ENCODE measurements at regions not wholly inside any gene's neighbourhood (a gene's known extent, or its start where the extent isn't known, plus 50 kb on each side); places are given as distances from the start of the nearest gene placed in this dataset.

DNA sequence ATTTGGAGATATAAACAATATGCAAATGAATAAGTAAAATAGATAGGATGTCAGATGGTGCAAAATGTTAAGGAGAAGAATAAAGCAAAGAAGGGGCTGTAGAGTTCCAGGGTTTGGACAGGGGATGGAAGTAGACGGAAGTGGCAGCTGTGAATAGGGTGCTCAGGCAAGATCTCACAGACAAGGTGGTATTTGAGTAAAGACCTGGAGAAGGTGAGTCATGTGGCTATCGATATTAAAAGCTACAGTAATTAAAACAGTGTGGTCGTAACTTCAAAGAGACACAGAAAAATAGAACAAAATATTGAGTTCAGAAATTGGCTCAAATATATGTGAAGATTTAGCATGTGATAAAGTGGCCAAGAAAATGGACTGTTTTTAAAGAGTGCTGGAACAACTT is 61.3 kb upstream of the SLC38A2 start:
- TF ChIP-seq, protein P1, sequence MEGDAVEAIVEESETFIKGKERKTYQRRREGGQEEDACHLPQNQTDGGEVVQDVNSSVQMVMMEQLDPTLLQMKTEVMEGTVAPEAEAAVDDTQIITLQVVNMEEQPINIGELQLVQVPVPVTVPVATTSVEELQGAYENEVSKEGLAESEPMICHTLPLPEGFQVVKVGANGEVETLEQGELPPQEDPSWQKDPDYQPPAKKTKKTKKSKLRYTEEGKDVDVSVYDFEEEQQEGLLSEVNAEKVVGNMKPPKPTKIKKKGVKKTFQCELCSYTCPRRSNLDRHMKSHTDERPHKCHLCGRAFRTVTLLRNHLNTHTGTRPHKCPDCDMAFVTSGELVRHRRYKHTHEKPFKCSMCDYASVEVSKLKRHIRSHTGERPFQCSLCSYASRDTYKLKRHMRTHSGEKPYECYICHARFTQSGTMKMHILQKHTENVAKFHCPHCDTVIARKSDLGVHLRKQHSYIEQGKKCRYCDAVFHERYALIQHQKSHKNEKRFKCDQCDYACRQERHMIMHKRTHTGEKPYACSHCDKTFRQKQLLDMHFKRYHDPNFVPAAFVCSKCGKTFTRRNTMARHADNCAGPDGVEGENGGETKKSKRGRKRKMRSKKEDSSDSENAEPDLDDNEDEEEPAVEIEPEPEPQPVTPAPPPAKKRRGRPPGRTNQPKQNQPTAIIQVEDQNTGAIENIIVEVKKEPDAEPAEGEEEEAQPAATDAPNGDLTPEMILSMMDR (conservative IDR thresholded peaks at IDR 0.05): no peak
- TF ChIP-seq ZFX (IDR thresholded peaks at IDR 0.05): no peak

All from C4-2B (cell line).